Right renal cortex interstitium (tissue), 3 donors: ENCODE measurements at regions not wholly inside any gene's neighbourhood (a gene's known extent, or its start where the extent isn't known, plus 50 kb on each side); places are given as distances from the start of the nearest gene placed in this dataset.
"Not testable (repeated sequence)": the region's sequence is repeated elsewhere in the genome, so short reads cannot be mapped to it uniquely, and the experiment has no call there.

Experiments
- DNase-seq, 3 donors: peaks; one replicate each; pipeline ENCODE4 v3.0.0-alpha.2; 2013; ENCODE audit warnings: low read depth in 3 of 3, low spot score in 2 of 3

GRCh38 chr10:59460601-59461000 lies 98.3 kb upstream of the FAM13C start:
- no peak for DNase-seq

DNA sequence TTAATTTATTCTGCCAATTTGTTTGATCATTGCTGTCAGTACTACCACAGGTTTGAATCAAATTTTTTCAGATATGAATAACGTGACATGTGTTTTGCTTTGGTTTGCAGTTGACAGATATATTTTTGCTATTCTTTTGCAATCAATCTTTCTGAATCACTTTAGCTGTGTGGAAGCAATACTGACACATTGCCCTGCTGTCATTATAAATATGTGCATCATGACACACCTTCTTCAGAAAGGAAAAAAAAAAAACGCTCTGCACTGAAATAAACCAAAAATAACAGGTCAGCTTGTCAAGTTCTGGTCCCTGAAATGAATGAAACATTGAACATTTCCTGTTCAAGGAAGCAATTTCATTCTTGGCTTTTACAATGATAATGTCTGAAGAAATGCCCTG lies 93.8 kb upstream of the FAM13C start:
- DNase-seq = no peak

DNA sequence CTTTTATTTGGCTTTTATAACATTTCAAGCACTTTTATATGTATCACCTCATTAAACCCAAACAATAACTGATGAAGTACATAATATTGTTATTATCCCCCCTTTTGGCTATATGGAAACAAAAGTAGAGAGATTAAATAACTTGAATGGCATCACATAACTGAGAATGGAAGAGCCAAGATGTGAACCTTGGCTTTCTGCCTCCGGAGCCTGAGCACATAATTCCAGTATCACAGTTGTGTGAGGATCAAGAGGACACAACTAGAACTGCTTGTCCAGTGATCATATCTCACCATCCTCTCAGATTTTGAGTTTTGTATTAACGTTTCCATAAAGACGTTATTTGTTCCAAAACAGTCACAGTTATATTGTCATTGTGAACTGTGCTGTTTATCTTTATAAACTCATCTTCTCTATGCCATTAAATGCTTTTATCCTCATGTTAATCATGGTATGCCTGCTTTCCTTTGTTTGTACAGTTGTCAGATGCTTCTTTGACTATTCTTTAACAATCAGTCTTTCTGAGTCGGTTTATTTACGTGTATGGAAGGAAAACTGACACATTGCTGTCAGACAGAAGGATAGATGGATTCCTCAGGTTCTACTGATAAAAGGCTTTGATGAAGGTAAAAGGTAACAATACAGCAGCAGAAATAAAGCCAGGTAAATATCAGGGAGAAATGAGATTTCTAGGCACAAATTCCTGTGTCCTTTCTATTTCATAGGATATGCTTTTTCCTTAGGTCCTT lies 92.0 kb upstream of the FAM13C start:
- DNase-seq = no peak

GRCh38 chr10:59448616-59449015 lies 86.3 kb upstream of the FAM13C start:
- DNase-seq = no peak

GRCh38 chr10:59435707-59436106 lies 73.4 kb upstream of the FAM13C start:
- DNase-seq = no peak

GRCh38 chr10:59434463-59435321 lies 72.3 kb upstream of the FAM13C start:
- no peak for DNase-seq

- no peak for DNase-seq
These were observed 71.5 kb upstream of the FAM13C start for GRCh38 chr10:59433720-59434428.

GRCh38 chr10:59432207-59432900 lies 70.0 kb upstream of the FAM13C start:
- DNase-seq = no peak

DNA sequence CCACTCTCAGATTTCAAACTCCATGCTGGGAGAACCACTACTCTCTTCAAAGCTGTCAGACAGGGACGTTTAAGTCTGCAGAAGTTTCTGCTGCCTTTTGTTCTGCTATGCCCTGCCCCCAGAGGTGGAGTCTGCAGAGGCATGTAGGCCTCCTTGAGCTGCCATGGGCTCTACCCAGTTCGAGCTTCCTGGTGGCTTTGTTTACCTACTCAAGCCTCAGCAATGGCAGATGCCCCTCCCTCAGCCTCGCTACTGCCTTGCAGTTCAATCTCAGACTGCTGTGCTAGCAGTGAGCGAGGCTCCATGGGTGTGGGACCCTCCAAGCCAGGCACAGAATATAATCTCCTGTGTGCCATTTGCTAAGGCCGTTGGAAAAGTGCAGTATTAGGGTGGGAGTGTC lies 51.4 kb upstream of the FAM13C start:
- DNase-seq = not testable (repeated sequence)
